T1000 (cell line): ENCODE measurements at regions not wholly inside any gene's neighbourhood (a gene's known extent, or its start where the extent isn't known, plus 50 kb on each side); places are given as distances from the start of the nearest gene placed in this dataset.

ENCODE experiments used
- DNase-seq: peaks from one replicate; lab custom pipeline; 2025; ENCODE audit warnings: mixed read lengths; lab: John Stamatoyannopoulos, UW

GRCh38 chr10:125213541-125214282 lies 53.3 kb upstream of the CTBP2 start:
- no peak for DNase-seq

DNA sequence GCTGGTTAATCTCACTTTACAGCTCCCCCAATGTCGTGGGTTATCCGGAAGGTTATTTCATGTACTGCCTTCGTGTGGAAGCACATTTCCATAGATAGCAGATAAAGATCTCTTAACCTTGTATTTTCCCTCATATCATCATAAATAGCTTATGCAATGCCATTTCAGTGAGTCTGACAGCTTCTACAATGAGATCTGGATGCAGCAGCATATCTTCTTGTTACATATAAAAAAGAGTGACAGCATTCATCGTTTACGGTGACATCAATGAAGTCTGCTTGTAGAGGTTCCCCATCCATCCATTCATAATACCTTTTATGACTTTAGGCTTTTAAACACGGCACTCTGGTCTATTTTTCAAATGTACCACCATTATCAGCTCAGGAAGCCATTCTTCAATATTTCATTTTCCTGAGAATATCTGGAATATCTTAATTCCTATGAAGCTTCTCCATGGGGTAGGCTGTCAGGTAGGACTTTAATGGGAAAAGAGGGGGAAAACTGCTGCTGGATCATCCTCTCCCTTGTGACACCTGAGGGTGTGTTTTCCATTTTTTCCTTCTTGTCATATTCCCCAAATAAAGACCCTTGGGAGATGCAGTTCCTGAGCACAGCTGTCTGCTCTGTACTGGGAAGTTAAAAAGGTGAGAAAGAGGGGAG lies 51.9 kb upstream of the CTBP2 start:
- DNase-seq, result no peak
